C4-2B (cell line): ENCODE measurements at regions not wholly inside any gene's neighbourhood (a gene's known extent, or its start where the extent isn't known, plus 50 kb on each side); places are given as distances from the start of the nearest gene placed in this dataset.

Experiments
- ZFX ChIP-seq: fragments of 450-650 bp; IDR thresholded peaks from 2 replicates; pipeline ENCODE4 v1.6.1; 2017
- TF ChIP-seq, protein P1 (sequence below): fragments of 450-650 bp; conservative IDR thresholded peaks from 2 replicates; pipeline ENCODE4 v1.5.1; 2017; ENCODE audit warnings: mild to moderate bottlenecking

DNA sequence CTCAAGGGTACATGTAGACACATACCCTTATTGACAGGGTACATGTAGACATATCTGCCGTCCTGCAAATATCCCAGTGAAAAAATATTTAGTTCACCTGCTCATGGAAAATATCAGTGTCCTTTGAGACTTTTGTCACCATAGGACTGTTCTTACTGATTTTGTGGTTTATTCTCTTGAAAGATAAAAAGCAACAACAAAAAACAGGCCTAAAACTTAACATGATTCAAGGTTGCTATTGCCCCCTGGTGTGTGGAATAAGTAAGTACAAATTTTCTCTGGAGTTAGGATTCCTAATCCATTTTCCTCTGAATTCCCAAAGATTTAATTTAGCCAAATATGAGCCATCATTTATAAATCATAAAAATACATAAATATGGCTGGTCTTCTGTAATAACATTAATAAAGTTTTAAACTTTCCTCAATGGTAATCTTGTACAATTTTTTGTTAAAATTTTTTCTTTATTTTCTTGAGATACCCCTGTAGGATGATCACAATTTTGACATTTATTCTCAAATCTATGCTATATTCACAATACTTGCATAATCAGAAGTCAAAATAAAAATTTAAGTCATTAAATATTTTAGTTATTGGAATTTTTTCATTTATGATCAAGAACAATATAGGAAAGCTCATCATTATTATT lies 741.4 kb upstream of the POT1 start:
- TF ChIP-seq, protein P1, sequence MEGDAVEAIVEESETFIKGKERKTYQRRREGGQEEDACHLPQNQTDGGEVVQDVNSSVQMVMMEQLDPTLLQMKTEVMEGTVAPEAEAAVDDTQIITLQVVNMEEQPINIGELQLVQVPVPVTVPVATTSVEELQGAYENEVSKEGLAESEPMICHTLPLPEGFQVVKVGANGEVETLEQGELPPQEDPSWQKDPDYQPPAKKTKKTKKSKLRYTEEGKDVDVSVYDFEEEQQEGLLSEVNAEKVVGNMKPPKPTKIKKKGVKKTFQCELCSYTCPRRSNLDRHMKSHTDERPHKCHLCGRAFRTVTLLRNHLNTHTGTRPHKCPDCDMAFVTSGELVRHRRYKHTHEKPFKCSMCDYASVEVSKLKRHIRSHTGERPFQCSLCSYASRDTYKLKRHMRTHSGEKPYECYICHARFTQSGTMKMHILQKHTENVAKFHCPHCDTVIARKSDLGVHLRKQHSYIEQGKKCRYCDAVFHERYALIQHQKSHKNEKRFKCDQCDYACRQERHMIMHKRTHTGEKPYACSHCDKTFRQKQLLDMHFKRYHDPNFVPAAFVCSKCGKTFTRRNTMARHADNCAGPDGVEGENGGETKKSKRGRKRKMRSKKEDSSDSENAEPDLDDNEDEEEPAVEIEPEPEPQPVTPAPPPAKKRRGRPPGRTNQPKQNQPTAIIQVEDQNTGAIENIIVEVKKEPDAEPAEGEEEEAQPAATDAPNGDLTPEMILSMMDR = peak; percentile 90
- no peak for TF ChIP-seq ZFX
